ENCODE measurements at regions not wholly inside any gene's neighbourhood (a gene's known extent, or its start where the extent isn't known, plus 50 kb on each side); places are given as distances from the start of the nearest gene placed in this dataset.

DNA sequence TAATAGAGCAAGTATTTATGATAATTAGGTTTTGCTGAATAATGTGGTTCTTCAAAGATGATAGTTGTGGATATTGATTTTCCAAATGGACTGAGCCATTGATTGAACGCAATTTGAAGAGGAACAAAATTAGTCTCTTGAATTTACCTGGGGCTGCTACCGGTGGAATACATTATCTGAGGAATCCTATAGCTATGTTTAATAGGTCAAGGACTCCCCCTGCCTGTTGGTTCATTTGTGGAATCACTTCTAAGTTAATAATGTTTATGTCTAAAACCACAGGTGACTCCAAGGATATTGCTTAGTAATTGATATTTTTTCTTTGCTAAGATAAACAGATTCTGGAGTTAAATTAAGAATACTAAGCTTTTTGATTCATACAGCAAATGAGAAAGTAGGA is 576.0 kb upstream of the PABPC4L start:
- FAIRE-seq (peak; percentile 21), DNase-seq (ENCODE audit: low read depth, low spot score) (peak; percentile 64)
- intact Hi-C loops (cut with micrococcal nuclease) (loop anchor here (1.0 to 10.0 kb wide), 4 partner anchors 307 to 1631 kb away; no protein-coding TSS in a partner anchor), dilution Hi-C loops (cut with MboI; ENCODE audit: extremely low pct_ligation_motif_present, low sequenced_read_pairs) (no loop called here)
- H3K27ac ChIP-seq (ENCODE audit: insufficient read depth, low read depth, low read length): no peak overlapping the region
- H3K4me2 ChIP-seq (ENCODE audit: insufficient read depth, low read length): no peak overlapping the region
- no peaks in the 10 kb centered on the region for H3K36me3 ChIP-seq (ENCODE audit: control insufficient read depth in 2 of 2, extremely low read depth in 1 of 2, insufficient read depth in 2 of 2, low read length in 2 of 2)
- no peaks in the 10 kb centered on the region for H3K27me3 ChIP-seq (ENCODE audit: control insufficient read depth in 2 of 2, insufficient read depth in 2 of 2, low read length in 2 of 2)
- H3K79me2 ChIP-seq (ENCODE audit: control insufficient read depth, insufficient read depth, low read length): no peaks in the 10 kb centered on the region
- H3K4me3 ChIP-seq (replicated peaks in 1 of 3; ENCODE audit: insufficient read depth in 1 of 3, low read depth in 1 of 3, low read length in 3 of 3): no peak overlapping the region
- no peaks in the 10 kb centered on the region for H3K9me3 ChIP-seq (replicated peaks; ENCODE audit: control insufficient read depth, insufficient read depth, low read length)
- H3K9ac ChIP-seq (replicated peaks; ENCODE audit: extremely low read depth, insufficient read depth, low read length): no peak overlapping the region
- no peaks in the 10 kb centered on the region for H4K20me1 ChIP-seq (replicated peaks; ENCODE audit: control insufficient read depth, extremely low read depth, insufficient read depth, low read length)
- TF ChIP-seq FOS (IDR thresholded peaks at IDR 0.05; ENCODE audit: borderline replicate concordance, insufficient read depth, low read length) (no peak), CTCF (IDR thresholded peaks at IDR 0.05; ENCODE audit: extremely low read depth in 1 of 2, insufficient read depth in 1 of 2, low read depth in 1 of 2, low read length in 2 of 2) (peak in 1 of 2 donors; percentile 13)
- CTCF ChIA-PET: interaction anchor here (0.7 to 4.8 kb wide), 20 partner anchors 9 to 1631 kb away, joined by 3 to 55 read pairs (median 5); no protein-coding TSS in a partner anchor
- no TSS peak for BruUV-seq (replicated peaks)
- no peaks in the 10 kb centered on the region for H3K9me1 ChIP-seq (replicated peaks; ENCODE audit: control insufficient read depth, extremely low read depth, insufficient read depth, low read length)
- POLR2A ChIA-PET: no interaction called here
- peaks cover 2% of the 10 kb centered on the region for H3K4me1 ChIP-seq (ENCODE audit: control insufficient read depth, extremely low read depth, insufficient read depth, low read length)
- peak overlapping the region; percentile 33 for H2AFZ ChIP-seq (ENCODE audit: low read depth, low read length)

DNA sequence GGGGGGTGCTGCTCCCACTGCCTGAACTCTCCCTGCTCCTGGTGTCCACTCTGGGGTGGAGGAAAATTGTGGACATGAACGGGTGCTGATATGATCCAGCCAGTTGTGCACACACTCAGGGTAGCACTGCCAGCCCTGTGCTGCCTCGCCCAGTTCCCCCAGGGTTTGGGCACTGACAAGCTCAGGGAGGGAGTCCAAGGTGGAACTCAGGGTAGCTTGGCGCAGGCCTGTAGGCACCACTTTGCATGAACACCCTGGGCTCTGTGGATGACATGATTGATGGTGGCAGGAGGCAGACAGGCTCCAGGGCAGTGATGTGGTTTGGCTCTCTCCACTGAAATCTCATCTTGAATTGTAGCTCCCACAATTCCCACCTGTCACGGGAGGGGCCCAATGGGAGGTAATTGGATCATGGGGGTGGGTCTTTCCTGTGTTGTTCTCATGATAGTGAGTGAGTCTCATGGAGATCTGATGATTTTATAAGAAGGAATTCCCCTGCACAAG is 572.0 kb upstream of the PABPC4L start:
- Histone ChIP-seq H3K4me3 (replicated peaks in 1 of 3; ENCODE audit: insufficient read depth in 1 of 3, low read depth in 1 of 3, low read length in 3 of 3) (no peak overlapping the region), H3K36me3 (ENCODE audit: control insufficient read depth in 2 of 2, extremely low read depth in 1 of 2, insufficient read depth in 2 of 2, low read length in 2 of 2) (no peaks in the 10 kb centered on the region), H4K20me1 (replicated peaks; ENCODE audit: control insufficient read depth, extremely low read depth, insufficient read depth, low read length) (no peaks in the 10 kb centered on the region), H3K27ac (ENCODE audit: insufficient read depth, low read depth, low read length) (no peak overlapping the region), H3K27me3 (ENCODE audit: control insufficient read depth in 2 of 2, insufficient read depth in 2 of 2, low read length in 2 of 2) (no peaks in the 10 kb centered on the region), H3K9ac (replicated peaks; ENCODE audit: extremely low read depth, insufficient read depth, low read length) (no peak overlapping the region), H2AFZ (ENCODE audit: low read depth, low read length) (no peak overlapping the region), H3K9me3 (replicated peaks; ENCODE audit: control insufficient read depth, insufficient read depth, low read length) (no peaks in the 10 kb centered on the region), H3K79me2 (ENCODE audit: control insufficient read depth, insufficient read depth, low read length) (no peaks in the 10 kb centered on the region), H3K4me1 (ENCODE audit: control insufficient read depth, extremely low read depth, insufficient read depth, low read length) (peaks cover 2% of the 10 kb centered on the region), H3K4me2 (ENCODE audit: insufficient read depth, low read length) (no peak overlapping the region), H3K9me1 (replicated peaks; ENCODE audit: control insufficient read depth, extremely low read depth, insufficient read depth, low read length) (no peaks in the 10 kb centered on the region)
- intact Hi-C loops (cut with micrococcal nuclease): loop anchor here (10.0 kb wide), 1 partner anchor 749 kb away; no protein-coding TSS in a partner anchor
- ChIA-PET POLR2A (no interaction called here), CTCF (interaction anchor here (1.1 kb wide), 1 partner anchor 14 kb away, joined by 3 read pairs; no protein-coding TSS in a partner anchor)
- no peak for DNase-seq (ENCODE audit: low read depth, low spot score)
- no TSS peak for BruUV-seq (replicated peaks)
- no peak for FAIRE-seq
- TF ChIP-seq POLR2A (IDR thresholded peaks at IDR 0.05; ENCODE audit: low read depth, low read length) (no peak), FOS (IDR thresholded peaks at IDR 0.05; ENCODE audit: borderline replicate concordance, insufficient read depth, low read length) (no peak), JUN (IDR thresholded peaks at IDR 0.05; ENCODE audit: borderline replicate concordance, insufficient read depth, insufficient read length, low read depth) (no peak), MYC (IDR thresholded peaks at IDR 0.05; ENCODE audit: low read depth, low read length) (no peak), GATA2 (IDR thresholded peaks at IDR 0.05; ENCODE audit: insufficient read depth, insufficient read length, low read depth, low read length) (no peak), CTCF (IDR thresholded peaks at IDR 0.05; ENCODE audit: extremely low read depth in 1 of 2, insufficient read depth in 1 of 2, low read depth in 1 of 2, low read length in 2 of 2) (no peak), POLR2AphosphoS5 (IDR thresholded peaks at IDR 0.05; ENCODE audit: insufficient read depth, low read depth, low read length) (no peak), EZH2 (IDR thresholded peaks at IDR 0.05; ENCODE audit: borderline replicate concordance, low read depth, low read length, severe bottlenecking) (no peak)
- TF ChIP-seq, protein P1, sequence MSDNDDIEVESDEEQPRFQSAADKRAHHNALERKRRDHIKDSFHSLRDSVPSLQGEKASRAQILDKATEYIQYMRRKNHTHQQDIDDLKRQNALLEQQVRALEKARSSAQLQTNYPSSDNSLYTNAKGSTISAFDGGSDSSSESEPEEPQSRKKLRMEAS (IDR thresholded peaks at IDR 0.05; ENCODE audit: insufficient read depth, insufficient read length): no peak
- dilution Hi-C loops (cut with MboI; ENCODE audit: extremely low pct_ligation_motif_present, low sequenced_read_pairs): no loop called here
